Lower leg skin (tissue), 3 donors: ENCODE measurements at regions not wholly inside any gene's neighbourhood (a gene's known extent, or its start where the extent isn't known, plus 50 kb on each side); places are given as distances from the start of the nearest gene placed in this dataset.

ENCODE experiments used
- POLR2A ChIP-seq, 2 donors: fragments of 450-650 bp; IDR thresholded peaks; one replicate each; pipeline ENCODE4 v1.6.1; 2016 to 2017; ENCODE audit warnings: antibody characterized with exemption in 2 of 2, mild to moderate bottlenecking in 1 of 2, moderate library complexity in 1 of 2
- TF ChIP-seq, protein P1 (sequence below), 3 donors: fragments of 450-650 bp; IDR thresholded peaks; one replicate each; pipeline ENCODE4 v1.5.1; 2016; ENCODE audit warnings: antibody characterized with exemption in 3 of 3, mild to moderate bottlenecking in 3 of 3, moderate library complexity in 2 of 3

DNA sequence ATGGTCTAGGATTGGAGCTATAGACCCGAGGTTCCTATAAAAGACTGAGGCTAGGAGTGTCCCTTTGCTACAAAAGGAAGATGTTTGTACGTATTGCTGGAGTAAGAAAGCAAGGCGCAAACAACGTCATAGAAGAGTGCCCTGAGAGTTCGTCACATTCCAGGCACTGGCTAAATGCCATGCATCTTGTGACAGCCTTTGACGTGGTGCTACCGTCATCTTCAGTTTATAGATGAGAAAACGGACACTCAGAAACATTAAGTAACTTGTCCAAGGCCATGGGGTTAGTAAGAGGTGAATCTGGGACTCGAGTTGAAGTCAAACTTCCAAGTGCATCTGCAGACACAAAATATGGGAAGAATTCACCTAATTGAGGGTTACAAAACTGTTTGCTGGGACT is 104.2 kb upstream of the SLC45A1 start:
- TF ChIP-seq POLR2A (IDR thresholded peaks at IDR 0.05) = no peak
- TF ChIP-seq, protein P1, sequence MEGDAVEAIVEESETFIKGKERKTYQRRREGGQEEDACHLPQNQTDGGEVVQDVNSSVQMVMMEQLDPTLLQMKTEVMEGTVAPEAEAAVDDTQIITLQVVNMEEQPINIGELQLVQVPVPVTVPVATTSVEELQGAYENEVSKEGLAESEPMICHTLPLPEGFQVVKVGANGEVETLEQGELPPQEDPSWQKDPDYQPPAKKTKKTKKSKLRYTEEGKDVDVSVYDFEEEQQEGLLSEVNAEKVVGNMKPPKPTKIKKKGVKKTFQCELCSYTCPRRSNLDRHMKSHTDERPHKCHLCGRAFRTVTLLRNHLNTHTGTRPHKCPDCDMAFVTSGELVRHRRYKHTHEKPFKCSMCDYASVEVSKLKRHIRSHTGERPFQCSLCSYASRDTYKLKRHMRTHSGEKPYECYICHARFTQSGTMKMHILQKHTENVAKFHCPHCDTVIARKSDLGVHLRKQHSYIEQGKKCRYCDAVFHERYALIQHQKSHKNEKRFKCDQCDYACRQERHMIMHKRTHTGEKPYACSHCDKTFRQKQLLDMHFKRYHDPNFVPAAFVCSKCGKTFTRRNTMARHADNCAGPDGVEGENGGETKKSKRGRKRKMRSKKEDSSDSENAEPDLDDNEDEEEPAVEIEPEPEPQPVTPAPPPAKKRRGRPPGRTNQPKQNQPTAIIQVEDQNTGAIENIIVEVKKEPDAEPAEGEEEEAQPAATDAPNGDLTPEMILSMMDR (IDR thresholded peaks at IDR 0.05) = no peak
